ENCODE measurements at regions not wholly inside any gene's neighbourhood (a gene's known extent, or its start where the extent isn't known, plus 50 kb on each side); places are given as distances from the start of the nearest gene placed in this dataset.
A peak's percentile ranks its signal among the peaks of the same experiment; 100 is the strongest.

GRCh38 chr1:192916021-192916420 is 107.2 kb downstream of the RGS2 start:
- Mint-ChIP-seq H3K36me3 (ENCODE audit: low read depth) (no peaks in the 10 kb centered on the region), H3K4me3 (no peak overlapping the region), H3K9me3 (no peaks in the 10 kb centered on the region), H3K27ac (no peak overlapping the region), H3K27me3 (no peaks in the 10 kb centered on the region), H3K4me1 (no peaks in the 10 kb centered on the region)
- no peak for ATAC-seq
- DNase-seq = no peak

DNA sequence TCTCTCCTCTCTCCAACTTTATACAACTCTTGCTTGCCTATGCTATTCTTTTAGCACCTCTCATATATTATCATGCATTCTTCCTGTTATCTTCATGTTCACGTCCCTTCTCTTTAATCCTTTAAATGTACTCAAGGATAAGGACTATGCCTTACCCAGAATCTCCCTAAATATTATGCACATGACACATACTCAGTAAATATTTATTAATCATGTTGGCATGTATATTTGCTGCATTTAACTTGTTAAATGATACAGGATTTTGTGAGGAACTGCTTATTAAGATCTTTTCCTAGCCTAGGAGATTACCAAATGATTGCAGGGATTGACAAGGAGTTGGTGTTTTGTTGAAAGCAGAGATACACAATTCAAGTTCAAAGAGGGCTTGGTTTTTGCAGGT is 109.4 kb downstream of the RGS2 start:
- H3K36me3 Mint-ChIP-seq (ENCODE audit: low read depth) = no peaks in the 10 kb centered on the region
- H3K27ac Mint-ChIP-seq = no peak overlapping the region
- H3K9me3 Mint-ChIP-seq = no peaks in the 10 kb centered on the region
- no peak for DNase-seq
- no peaks in the 10 kb centered on the region for H3K4me1 Mint-ChIP-seq
- H3K27me3 Mint-ChIP-seq = no peaks in the 10 kb centered on the region
- ATAC-seq = no peak
- H3K4me3 Mint-ChIP-seq = no peak overlapping the region

DNA sequence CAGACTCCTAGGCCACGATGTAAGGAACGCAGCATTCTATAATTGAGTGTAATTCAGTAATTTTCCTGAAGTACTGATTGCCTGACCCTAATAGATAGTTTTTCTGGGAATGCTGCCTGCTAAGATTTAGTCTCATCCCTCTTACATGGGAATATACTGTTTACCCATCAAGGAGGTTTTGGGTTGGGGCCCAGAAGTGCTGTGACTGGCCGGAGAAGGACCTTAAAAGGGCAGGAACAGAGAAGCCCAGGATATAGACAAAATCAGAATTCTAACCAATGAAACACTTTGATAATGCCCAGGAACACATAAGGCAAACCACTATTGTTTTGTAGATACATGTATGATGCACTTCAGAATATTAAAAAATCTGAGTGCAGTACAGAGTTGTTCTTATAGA is 111.6 kb downstream of the RGS2 start:
- Mint-ChIP-seq H3K4me3 (no peak overlapping the region), H3K27ac (no peak overlapping the region), H3K9me3 (no peaks in the 10 kb centered on the region), H3K36me3 (ENCODE audit: low read depth) (no peaks in the 10 kb centered on the region), H3K27me3 (no peaks in the 10 kb centered on the region), H3K4me1 (no peaks in the 10 kb centered on the region)
- DNase-seq (no peak), ATAC-seq (no peak)

DNA sequence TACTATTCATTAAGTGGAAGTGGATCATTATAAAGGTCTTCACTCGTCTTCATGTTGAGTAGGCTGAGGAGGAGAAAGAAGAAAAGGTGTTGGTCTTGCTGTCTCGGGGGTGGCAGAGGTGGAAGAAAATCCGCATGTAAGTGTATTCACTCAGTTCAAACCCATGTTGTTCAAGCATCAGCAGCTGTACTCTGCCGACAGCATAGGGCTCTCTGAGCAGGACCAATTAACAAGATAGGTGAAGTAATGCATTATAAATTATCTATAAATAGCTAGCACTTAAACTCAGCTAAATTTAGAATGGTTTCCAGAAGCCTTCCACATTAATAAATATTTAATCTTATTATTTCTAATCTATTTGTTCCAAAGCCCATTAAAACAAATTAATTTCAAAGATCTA is 116.8 kb downstream of the RGS2 start:
- Mint-ChIP-seq H3K27ac (no peak overlapping the region), H3K27me3 (no peaks in the 10 kb centered on the region), H3K9me3 (no peaks in the 10 kb centered on the region), H3K4me1 (no peaks in the 10 kb centered on the region), H3K36me3 (ENCODE audit: low read depth) (no peaks in the 10 kb centered on the region), H3K4me3 (no peak overlapping the region)
- no peak for DNase-seq
- ATAC-seq = no peak

- Mint-ChIP-seq H3K36me3 (ENCODE audit: low read depth) (no peaks in the 10 kb centered on the region), H3K9me3 (no peaks in the 10 kb centered on the region), H3K27me3 (no peaks in the 10 kb centered on the region), H3K4me1 (no peaks in the 10 kb centered on the region), H3K4me3 (no peak overlapping the region), H3K27ac (no peak overlapping the region)
- DNase-seq (no peak), ATAC-seq (no peak)
These were observed 117.9 kb downstream of the RGS2 start for GRCh38 chr1:192926736-192927135.

DNA sequence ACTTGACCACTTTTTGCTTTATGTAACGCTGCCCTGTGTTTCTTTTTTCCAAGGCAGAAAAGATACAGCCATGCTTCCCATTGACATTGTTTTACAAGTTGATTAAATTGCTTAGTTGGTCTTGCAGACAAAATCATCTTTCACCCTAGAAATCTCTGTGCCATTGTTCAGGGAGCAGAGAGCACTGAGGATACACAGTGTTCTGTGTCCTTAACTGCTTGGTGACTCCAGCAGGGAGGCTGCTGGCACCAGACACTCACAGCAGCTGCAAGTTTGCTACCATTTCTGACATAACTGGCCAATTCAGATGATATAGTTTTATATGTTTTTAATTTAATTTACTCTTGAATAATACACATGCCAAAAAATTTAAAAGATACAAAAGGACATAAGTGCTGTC is 118.7 kb downstream of the RGS2 start:
- no peak for ATAC-seq
- no peaks in the 10 kb centered on the region for H3K36me3 Mint-ChIP-seq (ENCODE audit: low read depth)
- H3K9me3 Mint-ChIP-seq = no peaks in the 10 kb centered on the region
- no peak for DNase-seq
- no peak overlapping the region for H3K4me3 Mint-ChIP-seq
- no peaks in the 10 kb centered on the region for H3K4me1 Mint-ChIP-seq
- no peak overlapping the region for H3K27ac Mint-ChIP-seq
- no peaks in the 10 kb centered on the region for H3K27me3 Mint-ChIP-seq

DNA sequence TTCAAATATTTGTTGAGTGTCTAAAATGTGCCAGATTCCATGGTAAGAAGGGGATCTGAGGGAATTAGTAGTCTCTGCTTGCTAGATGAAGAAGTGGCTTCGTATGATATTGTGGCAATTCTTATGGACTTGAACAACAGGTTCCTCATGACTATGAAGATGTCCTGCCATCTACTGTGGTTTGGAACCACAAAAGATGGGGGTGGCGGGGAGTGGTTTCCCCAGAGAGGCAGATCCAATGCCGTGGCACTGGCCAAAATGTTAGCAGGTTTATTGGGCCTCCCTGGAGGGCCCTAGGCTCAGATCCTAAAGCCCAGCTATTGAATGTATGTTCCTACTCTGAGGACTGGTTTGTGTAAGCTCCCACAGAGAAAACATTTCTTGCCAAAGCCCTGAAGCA is 120.8 kb downstream of the RGS2 start:
- Mint-ChIP-seq H3K36me3 (ENCODE audit: low read depth) (no peaks in the 10 kb centered on the region), H3K27ac (no peak overlapping the region), H3K4me3 (no peak overlapping the region), H3K4me1 (no peaks in the 10 kb centered on the region), H3K9me3 (no peaks in the 10 kb centered on the region), H3K27me3 (no peaks in the 10 kb centered on the region)
- DNase-seq (no peak), ATAC-seq (no peak)

- ATAC-seq (no peak), DNase-seq (no peak)
- Mint-ChIP-seq H3K27ac (no peak overlapping the region), H3K36me3 (ENCODE audit: low read depth) (no peaks in the 10 kb centered on the region), H3K4me3 (no peak overlapping the region), H3K9me3 (no peaks in the 10 kb centered on the region), H3K27me3 (no peaks in the 10 kb centered on the region), H3K4me1 (peaks cover 17% of the 10 kb centered on the region)
These were observed 124.9 kb downstream of the RGS2 start for GRCh38 chr1:192933744-192934143.

DNA sequence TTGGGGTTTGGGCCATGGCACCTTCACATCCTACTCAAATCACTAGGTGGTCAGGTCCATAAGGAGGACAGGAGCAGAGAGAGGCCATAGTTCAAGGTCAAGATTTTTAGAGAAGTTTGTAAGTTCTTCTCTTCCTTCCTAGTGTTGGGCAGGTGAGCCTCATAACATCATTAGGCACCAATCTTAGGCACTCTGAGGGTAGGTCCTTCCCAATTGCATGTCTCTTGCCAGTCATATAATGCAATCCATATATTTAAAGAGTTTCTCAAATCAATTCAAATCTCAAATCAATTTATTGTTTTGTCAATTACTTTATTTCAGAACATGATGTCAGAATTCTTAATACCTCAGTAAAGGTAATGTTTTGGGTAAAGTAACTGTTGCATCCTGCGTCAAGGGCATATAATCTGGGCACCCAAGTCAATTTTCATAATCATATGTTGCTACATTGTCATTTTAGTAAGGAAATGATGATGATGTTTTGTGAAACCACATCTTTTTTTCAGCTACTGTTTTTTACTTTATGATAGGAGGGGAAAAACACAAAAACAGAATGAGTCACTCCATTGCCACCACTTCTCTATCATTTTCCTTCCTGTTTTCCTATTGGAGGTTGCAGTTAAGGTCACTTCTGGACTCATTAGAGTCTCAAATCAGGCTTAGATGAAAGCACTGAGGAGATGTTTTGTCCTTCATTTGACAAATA is 122.7 kb downstream of the UCHL5 start:
- ATAC-seq (peak; percentile 82), DNase-seq (no peak)
- Mint-ChIP-seq H3K9me3 (no peaks in the 10 kb centered on the region), H3K4me3 (no peak overlapping the region), H3K27me3 (no peaks in the 10 kb centered on the region), H3K27ac (no peak overlapping the region), H3K36me3 (ENCODE audit: low read depth) (no peaks in the 10 kb centered on the region), H3K4me1 (peaks cover 17% of the 10 kb centered on the region)

DNA sequence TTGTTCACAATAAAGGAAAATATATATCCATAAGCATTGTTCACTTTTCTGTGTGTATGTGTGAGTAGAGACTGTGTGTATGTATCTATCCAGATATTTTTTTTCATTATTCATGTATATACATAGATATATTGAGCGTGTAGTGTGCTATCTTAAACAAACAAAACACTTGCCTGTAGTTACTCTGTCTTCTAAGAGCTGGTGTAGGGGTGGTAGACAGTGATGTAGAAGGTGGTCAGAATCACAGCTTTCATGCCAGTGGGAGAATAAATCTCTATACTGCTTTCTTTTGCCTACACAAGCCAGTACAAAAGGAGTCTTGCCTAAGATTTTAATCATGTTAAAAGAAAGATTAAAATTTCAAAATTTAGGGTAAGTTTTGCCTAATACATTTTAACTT is 122.0 kb downstream of the UCHL5 start:
- ATAC-seq (no peak), DNase-seq (no peak)
- Mint-ChIP-seq H3K9me3 (no peaks in the 10 kb centered on the region), H3K4me3 (no peak overlapping the region), H3K27ac (peak overlapping the region; percentile 2), H3K4me1 (peaks cover 17% of the 10 kb centered on the region), H3K27me3 (no peaks in the 10 kb centered on the region), H3K36me3 (ENCODE audit: low read depth) (no peaks in the 10 kb centered on the region)

GRCh38 chr1:192939440-192939839 is 119.7 kb downstream of the UCHL5 start:
- Mint-ChIP-seq H3K4me3 (no peak overlapping the region), H3K9me3 (no peaks in the 10 kb centered on the region), H3K27ac (no peak overlapping the region), H3K36me3 (ENCODE audit: low read depth) (no peaks in the 10 kb centered on the region), H3K27me3 (no peaks in the 10 kb centered on the region), H3K4me1 (peaks cover 17% of the 10 kb centered on the region)
- DNase-seq = no peak
- ATAC-seq = no peak

- Mint-ChIP-seq H3K4me1 (peaks cover 17% of the 10 kb centered on the region), H3K27me3 (no peaks in the 10 kb centered on the region), H3K27ac (no peak overlapping the region), H3K9me3 (peaks cover 3% of the 10 kb centered on the region), H3K4me3 (no peak overlapping the region), H3K36me3 (ENCODE audit: low read depth) (no peaks in the 10 kb centered on the region)
- ATAC-seq (no peak), DNase-seq (no peak)
These were observed 118.5 kb downstream of the UCHL5 start for GRCh38 chr1:192940658-192941057.

DNA sequence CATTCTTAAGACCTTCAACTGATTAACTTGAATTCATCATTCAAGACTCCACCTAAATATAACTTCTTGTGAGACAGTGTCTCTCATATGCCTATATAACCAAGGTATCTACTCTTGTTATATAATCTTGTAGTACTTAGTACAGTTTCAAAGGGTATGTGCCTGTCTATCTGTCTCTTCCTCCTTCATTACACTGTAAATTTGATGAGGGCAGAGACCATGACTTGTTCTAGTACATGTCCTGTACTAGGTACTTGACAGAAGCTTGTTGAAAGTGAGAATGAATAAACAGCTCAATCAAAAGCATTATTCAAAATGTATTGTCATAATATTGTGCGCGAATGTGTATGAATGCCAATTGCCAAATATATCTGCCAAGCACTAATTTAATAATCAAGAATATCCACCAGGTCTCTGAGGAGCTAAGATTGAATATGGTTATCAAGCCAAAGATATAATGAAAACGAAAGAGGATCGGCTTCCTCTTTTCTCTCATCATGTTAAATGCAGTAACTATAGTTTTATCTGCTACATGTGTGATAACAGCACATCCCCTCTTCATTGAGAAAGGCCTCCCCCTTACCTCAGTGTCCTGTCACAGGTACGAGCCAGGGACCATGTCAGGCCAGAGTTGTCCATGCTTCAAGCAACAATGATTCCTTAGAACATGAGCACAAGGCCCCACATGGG is 117.3 kb downstream of the UCHL5 start:
- ATAC-seq (no peak), DNase-seq (no peak)
- H3K4me3 Mint-ChIP-seq = no peak overlapping the region
- peaks cover 3% of the 10 kb centered on the region for H3K9me3 Mint-ChIP-seq
- H3K4me1 Mint-ChIP-seq = peaks cover 5% of the 10 kb centered on the region
- no peaks in the 10 kb centered on the region for H3K36me3 Mint-ChIP-seq (ENCODE audit: low read depth)
- no peak overlapping the region for H3K27ac Mint-ChIP-seq
- H3K27me3 Mint-ChIP-seq = no peaks in the 10 kb centered on the region

DNA sequence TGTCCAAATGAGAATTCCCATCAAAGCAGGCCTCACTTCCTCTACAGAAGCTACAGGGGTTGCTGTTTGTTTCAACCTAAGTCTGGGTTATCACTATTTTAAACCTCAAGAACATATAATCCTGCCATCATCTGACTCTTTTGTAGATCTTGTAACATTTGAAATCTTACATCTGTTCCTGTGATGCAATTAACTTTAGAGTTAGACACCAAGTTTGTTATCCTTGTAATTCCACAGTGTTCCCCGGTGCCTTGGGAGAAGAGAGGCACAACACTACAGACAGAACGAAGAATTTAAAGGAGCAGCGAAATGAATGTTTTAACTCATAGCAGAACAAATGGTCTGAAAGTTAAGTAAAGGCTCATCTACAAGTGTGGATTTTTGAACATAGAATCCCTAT is 116.1 kb downstream of the UCHL5 start:
- Mint-ChIP-seq H3K27me3 (no peaks in the 10 kb centered on the region), H3K27ac (no peak overlapping the region), H3K4me1 (no peaks in the 10 kb centered on the region), H3K9me3 (peaks cover 3% of the 10 kb centered on the region), H3K36me3 (ENCODE audit: low read depth) (no peaks in the 10 kb centered on the region), H3K4me3 (no peak overlapping the region)
- DNase-seq (no peak), ATAC-seq (no peak)

DNA sequence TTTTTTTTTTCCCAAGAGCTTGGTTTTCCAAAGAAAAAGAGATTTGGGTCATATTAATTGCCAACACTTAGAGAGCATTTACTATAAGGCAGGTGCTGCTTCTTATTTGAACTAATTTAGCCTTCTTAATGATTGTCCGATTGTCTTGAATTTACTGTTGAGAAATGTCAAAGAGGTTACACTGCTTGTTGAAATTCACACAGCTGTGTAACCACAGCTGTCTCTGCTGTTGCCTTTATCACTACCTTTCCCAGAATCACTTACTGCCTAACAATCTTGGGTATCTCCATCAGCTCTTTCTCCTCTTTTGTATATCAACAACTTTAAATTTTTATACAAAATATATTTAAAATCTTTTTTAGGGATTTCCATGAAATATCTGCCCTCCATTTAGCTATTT is 115.6 kb downstream of the UCHL5 start:
- Mint-ChIP-seq H3K27ac (no peak overlapping the region), H3K36me3 (ENCODE audit: low read depth) (no peaks in the 10 kb centered on the region), H3K4me1 (no peaks in the 10 kb centered on the region), H3K4me3 (no peak overlapping the region), H3K9me3 (peaks cover 3% of the 10 kb centered on the region), H3K27me3 (no peaks in the 10 kb centered on the region)
- DNase-seq = no peak
- no peak for ATAC-seq

Measured in activated naive CD8-positive, alpha-beta T cell treated with anti-CD3 and anti-CD28 coated beads, Interleukin-2, amount 50 U/mL, for 24 hours (primary cell).